ENCODE measurements at regions not wholly inside any gene's neighbourhood (a gene's known extent, or its start where the extent isn't known, plus 50 kb on each side); places are given as distances from the start of the nearest gene placed in this dataset.
A peak's percentile ranks its signal among the peaks of the same experiment; 100 is the strongest.
"Not testable (repeated sequence)": the region's sequence is repeated elsewhere in the genome, so short reads cannot be mapped to it uniquely, and the experiment has no call there.

DNA sequence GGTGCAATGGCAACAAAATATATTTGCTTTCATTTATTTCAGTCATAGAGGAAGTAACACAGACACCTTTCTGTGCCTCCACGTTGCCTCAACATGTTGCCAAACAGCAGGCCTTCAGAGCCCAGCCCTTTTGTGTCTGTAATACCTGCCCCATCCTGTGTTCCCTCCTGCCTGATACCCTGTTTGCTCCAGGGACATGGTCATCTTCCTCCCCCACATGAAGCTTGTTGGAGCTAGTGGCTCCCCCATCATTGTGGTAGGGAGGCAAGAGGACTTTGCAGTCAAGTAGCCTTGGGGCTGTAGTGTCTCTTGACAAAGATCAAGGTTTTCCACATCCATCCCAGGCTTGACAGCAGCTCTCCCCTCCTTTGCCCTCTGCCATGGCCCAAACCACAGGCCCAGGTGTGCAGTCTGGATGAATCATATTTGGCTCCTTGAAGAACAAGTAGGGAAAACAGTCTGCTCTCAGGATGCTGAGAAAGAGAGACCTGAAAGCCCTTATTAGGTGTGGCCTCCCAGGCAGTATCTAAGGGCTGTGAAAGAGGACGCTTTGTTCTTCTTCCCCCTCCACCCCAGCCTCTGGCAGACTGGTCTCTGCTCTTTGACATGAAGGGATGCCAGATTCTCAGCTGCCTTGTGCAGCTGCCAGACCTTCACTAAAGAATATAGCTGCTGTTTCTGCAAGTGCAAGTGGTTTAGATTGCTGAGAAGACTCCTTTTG is 329.0 kb downstream of the C12orf75 start:
- DNase-seq, result no peak

GRCh38 chr12:105664765-105665164 is 334.3 kb downstream of the C12orf75 start:
- not testable (repeated sequence) for DNase-seq

DNA sequence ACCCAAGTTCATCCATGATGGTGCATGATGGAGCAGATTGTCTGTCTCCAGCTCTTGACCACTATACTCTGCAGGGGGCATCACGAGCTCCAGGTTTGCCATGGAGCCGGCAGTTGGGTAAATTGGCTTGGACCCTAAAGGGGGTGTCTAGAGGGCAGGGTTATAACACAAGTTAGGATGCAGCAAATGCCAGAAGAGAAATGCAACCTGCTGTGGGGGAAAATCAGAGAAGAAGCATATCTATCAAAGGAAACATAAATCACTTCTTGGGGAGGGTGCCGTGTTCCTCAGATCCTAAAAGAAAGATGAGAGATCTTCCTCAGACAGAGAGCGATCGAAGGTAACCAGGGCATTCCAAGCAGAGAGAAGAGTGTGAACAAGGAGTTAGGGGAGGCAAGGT is 334.9 kb downstream of the C12orf75 start:
- no peak for DNase-seq

- peak; percentile 44 for DNase-seq
Observed at GRCh38 chr12:105667973-105668743, 337.7 kb downstream of the C12orf75 start.

DNA sequence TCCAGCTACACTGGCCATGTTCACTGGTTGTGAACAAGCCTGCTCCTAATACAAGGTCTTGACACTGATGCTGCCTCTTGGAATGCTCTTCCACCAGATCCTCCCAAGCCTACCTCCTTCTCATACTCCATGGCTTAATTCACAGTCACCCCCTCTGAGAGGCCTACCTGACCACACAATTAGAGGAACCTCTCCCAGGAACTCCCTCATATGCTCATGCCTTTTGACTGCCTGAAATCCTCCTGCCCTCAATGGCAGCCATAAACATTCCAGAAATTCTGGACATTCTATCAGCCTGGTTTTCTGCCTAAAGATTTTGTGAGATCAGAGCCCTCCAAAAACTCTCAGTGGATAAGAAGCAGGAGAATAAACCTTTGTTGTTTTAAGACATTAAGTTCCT is 340.2 kb downstream of the C12orf75 start:
- peak; percentile 88 for DNase-seq

GRCh38 chr12:105671720-105672119 is 341.2 kb downstream of the C12orf75 start:
- DNase-seq, result peak; percentile 97

DNA sequence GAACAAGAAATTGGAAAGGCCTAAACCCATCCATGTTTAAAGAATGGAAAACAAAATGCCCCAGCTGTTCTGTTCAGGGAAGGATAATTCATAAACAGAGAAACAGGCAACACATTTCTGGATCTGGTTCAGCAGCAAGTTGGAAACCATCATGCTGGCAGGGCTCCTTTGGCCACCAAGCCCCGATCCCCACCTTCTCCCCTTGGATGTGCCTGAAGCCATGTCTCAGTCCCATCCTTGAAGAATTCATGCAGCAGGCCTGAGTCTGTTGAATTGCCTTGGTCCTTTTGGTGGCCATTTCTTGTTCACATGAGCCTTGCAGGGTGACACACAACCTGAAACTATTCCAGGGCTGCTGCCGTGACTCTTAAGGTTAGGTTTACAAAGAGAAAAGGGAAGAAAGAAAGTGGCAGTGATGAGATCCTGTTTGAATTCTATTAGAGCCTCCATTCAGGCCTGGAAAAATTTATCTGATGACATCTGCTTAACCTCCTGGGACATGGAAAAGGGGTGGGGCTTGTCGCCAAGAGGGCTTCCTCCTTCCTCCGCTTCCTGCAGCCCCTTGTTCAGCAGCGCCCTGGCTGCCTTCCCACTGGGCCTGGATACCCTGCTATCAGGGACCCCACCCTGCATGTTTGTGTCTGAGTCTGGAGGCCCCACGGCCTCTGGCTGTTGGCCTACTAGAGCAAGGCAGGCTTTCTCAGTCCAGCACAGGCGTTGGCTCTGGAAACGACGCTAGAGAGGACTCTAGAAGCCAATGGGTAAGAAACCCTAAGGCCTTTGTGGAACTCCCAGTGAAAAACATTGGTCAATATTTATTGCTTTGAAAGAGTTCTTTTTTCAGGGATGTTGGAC is 341.9 kb downstream of the C12orf75 start:
- peak; percentile 47 for DNase-seq

- DNase-seq, result no peak
Observed at GRCh38 chr12:105674871-105675699, 344.6 kb downstream of the C12orf75 start.

DNA sequence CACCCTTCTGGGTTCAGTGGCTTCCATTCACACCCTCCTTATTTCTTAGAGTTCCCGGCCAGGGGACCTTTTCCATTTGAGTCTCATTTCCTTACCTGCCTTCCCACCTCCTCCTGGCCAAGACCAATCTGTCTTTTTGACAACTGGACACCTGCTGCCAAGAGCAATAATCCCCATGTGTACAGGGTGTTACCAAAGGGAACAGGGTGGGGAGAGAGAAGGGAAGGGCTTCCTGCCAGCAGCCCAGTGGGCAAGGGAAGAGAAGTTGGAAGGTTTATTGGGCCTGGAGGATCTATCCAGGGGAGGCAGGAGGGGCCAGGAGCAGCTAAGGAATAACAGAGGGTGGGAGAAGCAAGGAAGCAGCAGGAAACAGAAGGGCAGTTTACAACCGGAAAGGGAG is 346.2 kb downstream of the C12orf75 start:
- no peak for DNase-seq

GRCh38 chr12:105677672-105678071 is 347.2 kb downstream of the C12orf75 start:
- no peak for DNase-seq

GRCh38 chr12:105679982-105680381 is 349.5 kb downstream of the C12orf75 start:
- DNase-seq, result no peak

- DNase-seq, result no peak
Observed at GRCh38 chr12:105681341-105681740, 350.9 kb downstream of the C12orf75 start.

DNA sequence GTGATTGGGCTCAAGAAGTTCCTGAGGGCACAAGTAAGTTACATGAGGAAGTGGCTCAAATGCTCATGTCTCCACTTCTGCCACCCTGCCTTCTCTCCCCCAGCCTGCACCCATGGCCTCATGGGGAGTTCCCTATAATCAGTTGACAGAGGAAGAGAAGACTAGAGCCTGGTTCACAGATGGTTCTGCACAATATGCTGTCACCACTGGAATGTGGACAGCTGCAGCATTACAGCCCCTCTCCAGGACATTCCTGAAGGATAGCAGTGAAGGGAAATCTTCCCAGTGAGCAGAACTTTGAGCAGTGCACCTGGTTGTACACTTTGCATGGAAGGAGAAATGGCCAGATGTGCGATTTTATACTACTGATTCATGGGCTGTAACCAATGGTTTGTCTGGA is 352.3 kb downstream of the C12orf75 start:
- DNase-seq, result not testable (repeated sequence)

DNA sequence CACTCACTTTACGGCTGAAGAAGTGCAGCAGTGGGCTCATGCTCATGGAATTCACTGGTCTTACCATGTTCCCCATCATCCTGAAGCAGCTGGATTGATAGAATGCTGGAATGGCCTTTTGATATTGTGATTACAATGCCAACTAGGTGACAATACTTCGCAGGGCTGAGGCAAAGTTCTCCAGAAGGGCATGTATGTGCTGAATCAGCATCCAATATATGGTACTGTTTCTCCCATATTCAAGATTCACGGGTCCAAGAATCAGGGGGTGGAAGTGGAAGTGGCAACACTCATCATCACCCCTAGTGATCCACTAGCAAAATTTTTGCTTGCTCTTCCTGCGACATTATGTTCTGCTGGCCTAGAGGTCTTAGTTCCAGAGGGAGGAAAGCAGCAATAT is 353.3 kb downstream of the C12orf75 start:
- DNase-seq, result not testable (repeated sequence)

GRCh38 chr12:105698075-105698474 is 367.6 kb downstream of the C12orf75 start:
- DNase-seq, result peak; percentile 20

DNA sequence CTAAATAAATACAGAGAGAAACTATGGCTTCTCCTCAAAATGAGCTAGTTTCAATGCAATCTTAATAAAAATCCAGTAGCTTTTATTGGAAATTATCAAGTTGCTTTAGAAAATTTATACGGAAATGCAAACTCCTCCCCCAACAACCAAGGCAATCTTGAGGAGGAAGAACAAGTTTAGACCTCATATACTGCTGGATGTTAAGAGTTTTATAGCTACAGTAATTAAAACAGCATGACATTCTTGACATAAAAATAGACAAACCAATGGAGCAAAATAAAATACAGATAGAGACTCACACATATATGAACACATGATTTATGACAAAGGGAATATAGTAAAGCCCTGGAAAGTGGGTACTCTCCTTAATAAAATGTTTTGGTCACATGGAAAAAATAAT is 368.7 kb downstream of the C12orf75 start:
- DNase-seq, result no peak

DNA sequence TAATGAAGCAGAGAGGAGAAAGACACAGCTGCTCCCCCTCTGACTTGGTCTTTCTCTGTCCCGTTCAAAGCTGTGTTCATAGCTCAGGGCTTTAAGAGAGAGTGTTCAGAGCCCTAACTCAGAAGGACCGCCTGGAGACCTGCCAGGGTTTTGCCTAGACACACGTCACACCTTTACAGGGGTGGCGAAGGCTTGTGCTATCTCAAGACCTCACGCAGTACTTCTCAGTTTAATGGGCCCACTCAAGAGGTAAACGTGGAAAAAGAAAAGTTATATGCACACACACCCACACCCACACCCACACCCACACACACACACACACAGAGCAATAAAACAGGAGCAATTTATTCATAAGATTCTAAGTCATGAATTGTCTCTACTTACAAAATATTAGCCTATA is 374.3 kb downstream of the C12orf75 start:
- DNase-seq, result no peak

GRCh38 chr12:105705235-105705634 is 374.7 kb downstream of the C12orf75 start:
- DNase-seq, result no peak

DNA sequence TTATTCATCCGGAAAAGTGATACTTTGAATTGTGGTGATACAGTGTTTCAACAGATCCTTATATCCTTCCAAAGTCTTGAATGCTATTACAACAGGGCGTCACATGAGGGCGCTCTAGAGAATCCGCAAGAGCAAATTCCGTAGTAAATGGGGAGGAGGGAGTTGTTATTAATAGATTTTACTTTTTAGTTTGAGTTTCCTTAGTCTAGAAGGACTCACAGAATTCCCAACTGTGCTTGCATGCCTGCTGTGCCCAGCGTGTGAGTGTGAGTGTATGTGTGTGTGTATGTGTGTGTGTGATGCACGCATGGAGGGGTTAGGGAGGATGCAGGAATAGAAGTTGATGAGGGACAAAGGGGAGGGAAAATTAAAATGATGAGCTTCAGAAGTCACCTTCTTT is 375.3 kb downstream of the C12orf75 start:
- DNase-seq, result peak; percentile 69

GRCh38 chr12:105706321-105706972 is 376.0 kb downstream of the C12orf75 start:
- DNase-seq, result peak; percentile 63

GRCh38 chr12:105706973-105707334 is 376.5 kb downstream of the C12orf75 start:
- no peak for DNase-seq
